ENCODE measurements at regions not wholly inside any gene's neighbourhood (a gene's known extent, or its start where the extent isn't known, plus 50 kb on each side); places are given as distances from the start of the nearest gene placed in this dataset.

- TF ChIP-seq CTCF (conservative IDR thresholded peaks at IDR 0.05; ENCODE audit: low read depth, low read length) (no peak), EZH2 (IDR thresholded peaks at IDR 0.05; ENCODE audit: borderline replicate concordance, low read depth, low read length, poor library complexity, severe bottlenecking) (no peak)
Observed at GRCh38 chr16:22719945-22720344, 94.0 kb upstream of the HS3ST2 start.

Measured in A673 (cell line).